GM23248 (cell line): ENCODE measurements at regions not wholly inside any gene's neighbourhood (a gene's known extent, or its start where the extent isn't known, plus 50 kb on each side); places are given as distances from the start of the nearest gene placed in this dataset.

Source experiments
- DNase-seq: peaks from one replicate; pipeline ENCODE4 v3.0.0-alpha.2; 2015
- H2AFZ ChIP-seq: fragments of 200-600 bp; sonication (generic); 2 replicates; pipeline ENCODE4 v1.6.1; 2016; ENCODE audit warnings: antibody characterized with exemption
- H3F3A ChIP-seq: fragments of 200-600 bp; sonication (generic); 2 replicates; pipeline ENCODE4 v1.6.1; 2016; ENCODE audit warnings: mild to moderate bottlenecking, antibody characterized with exemption, mixed run types; ENCODE audit not compliant: insufficient read depth
- H3K27ac ChIP-seq: fragments of 200-600 bp; sonication (generic); 2 replicates; pipeline ENCODE4 v1.5.1; 2016; ENCODE audit warnings: mild to moderate bottlenecking
- H3K27me3 ChIP-seq: fragments of 200-600 bp; sonication (generic); replicated peaks from 2 replicates; pipeline ENCODE4 v1.6.1; 2016; ENCODE audit warnings: mild to moderate bottlenecking; ENCODE audit not compliant: insufficient read depth
- H3K36me3 ChIP-seq: fragments of 200-600 bp; sonication (generic); 2 replicates; pipeline ENCODE4 v1.6.1; 2016; ENCODE audit warnings: low read depth, mild to moderate bottlenecking
- H3K4me1 ChIP-seq: fragments of 200-600 bp; sonication (generic); 2 replicates; pipeline ENCODE4 v1.6.1; 2016; ENCODE audit warnings: mild to moderate bottlenecking; ENCODE audit not compliant: insufficient read depth
- H3K4me2 ChIP-seq: fragments of 200-600 bp; sonication (generic); one replicate; pipeline ENCODE4 v1.6.1; 2016; ENCODE audit warnings: mild to moderate bottlenecking; ENCODE audit not compliant: unreplicated experiment
- H3K4me3 ChIP-seq: fragments of 200-600 bp; sonication (generic); 2 replicates; pipeline ENCODE4 v1.5.1; 2016; ENCODE audit warnings: mild to moderate bottlenecking
- H3K79me2 ChIP-seq: fragments of 200-600 bp; sonication (generic); 2 replicates; pipeline ENCODE4 v1.6.1; 2016; ENCODE audit warnings: mild to moderate bottlenecking; ENCODE audit not compliant: insufficient read depth
- H3K9ac ChIP-seq: fragments of 200-600 bp; sonication (generic); 2 replicates; pipeline ENCODE4 v1.6.1; 2016; ENCODE audit warnings: mild to moderate bottlenecking
- H3K9me2 ChIP-seq: fragments of 200-600 bp; sonication (generic); 2 replicates; pipeline ENCODE4 v1.6.1; 2016; ENCODE audit warnings: mixed run types, mild to moderate bottlenecking, moderate library complexity; ENCODE audit not compliant: insufficient read depth
- H3K9me3 ChIP-seq: fragments of 200-600 bp; sonication (generic); one replicate; pipeline ENCODE4 v1.6.1; 2017; ENCODE audit warnings: low read depth
- H4K20me1 ChIP-seq: fragments of 200-600 bp; sonication (generic); 2 replicates; pipeline ENCODE4 v1.6.0; 2016; ENCODE audit not compliant: insufficient read depth
- EZH2 ChIP-seq: fragments of 200-600 bp; sonication (generic); IDR thresholded peaks from 2 replicates; pipeline ENCODE4 v1.6.1; 2018; ENCODE audit warnings: antibody characterized with exemption, mild to moderate bottlenecking; ENCODE audit not compliant: insufficient read depth, poor library complexity, severe bottlenecking
- EZH2phosphoT487 ChIP-seq: fragments of 200-600 bp; sonication (generic); IDR thresholded peaks from 2 replicates; pipeline ENCODE4 v1.6.1; 2018; ENCODE audit warnings: antibody characterized with exemption, moderate library complexity, mild to moderate bottlenecking, low read depth; ENCODE audit not compliant: insufficient read depth
- WGBS, 2 experiments: methylation state at CpG; one replicate each; pipeline ENCODE4 v1.1.6; 2015 to 2017; ENCODE audit warnings: low lambda C conversion rate in 2 of 2, low coverage in 1 of 2; ENCODE audit errors: missing lambda C conversion rate in 2 of 2; 5-methylcytosine and 5-hydroxymethylcytosine counted together
- in situ Hi-C: fragments of 300-500 bp; cut with MboI; formaldehyde crosslinking; loops from 2 replicates; pipeline ENCODE4 v1.15.0; 2020

DNA sequence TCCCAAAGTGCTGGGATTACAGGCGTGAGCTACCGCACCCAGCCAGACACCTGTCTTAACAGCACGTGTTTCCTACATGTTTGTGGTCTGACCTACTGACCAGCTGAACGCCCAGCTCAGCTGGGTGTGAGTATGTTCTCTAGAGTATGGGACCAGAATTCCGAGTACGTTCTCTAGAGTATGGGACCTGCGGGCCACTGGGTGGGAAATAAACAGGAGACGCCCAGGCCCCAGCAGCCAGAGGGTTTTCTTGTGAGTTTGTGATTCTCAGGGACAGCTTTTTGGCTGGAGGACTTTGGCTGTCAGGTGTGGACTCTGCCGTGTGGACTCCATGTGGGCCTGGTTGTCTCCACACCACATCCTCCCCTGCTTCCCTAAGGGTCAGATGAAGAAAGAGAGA lies 87.3 kb downstream of the CHRD start:
- H3K79me2 ChIP-seq = no peaks in the 10 kb centered on the region
- no peak overlapping the region for H3K9ac ChIP-seq
- H3K4me1 ChIP-seq = peaks cover 20% of the 10 kb centered on the region
- H3K4me3 ChIP-seq = no peak overlapping the region
- no peak overlapping the region for H3K27ac ChIP-seq
- TF ChIP-seq EZH2 (no peak), EZH2phosphoT487 (no peak)
- H4K20me1 ChIP-seq = no peaks in the 10 kb centered on the region
- WGBS, 2 experiments = 93 to 96% methylated on average over 9 of the region's 9 CpGs
- H3K9me2 ChIP-seq = no peaks in the 10 kb centered on the region
- no peak overlapping the region for H2AFZ ChIP-seq
- no peak for DNase-seq
- no peaks in the 10 kb centered on the region for H3K36me3 ChIP-seq
- H3K4me2 ChIP-seq = no peak overlapping the region
- in situ Hi-C loops = no loop called here
- H3K9me3 ChIP-seq = no peaks in the 10 kb centered on the region
- H3F3A ChIP-seq = peaks cover 21% of the 10 kb centered on the region
- H3K27me3 ChIP-seq = peaks cover 15% of the 10 kb centered on the region

DNA sequence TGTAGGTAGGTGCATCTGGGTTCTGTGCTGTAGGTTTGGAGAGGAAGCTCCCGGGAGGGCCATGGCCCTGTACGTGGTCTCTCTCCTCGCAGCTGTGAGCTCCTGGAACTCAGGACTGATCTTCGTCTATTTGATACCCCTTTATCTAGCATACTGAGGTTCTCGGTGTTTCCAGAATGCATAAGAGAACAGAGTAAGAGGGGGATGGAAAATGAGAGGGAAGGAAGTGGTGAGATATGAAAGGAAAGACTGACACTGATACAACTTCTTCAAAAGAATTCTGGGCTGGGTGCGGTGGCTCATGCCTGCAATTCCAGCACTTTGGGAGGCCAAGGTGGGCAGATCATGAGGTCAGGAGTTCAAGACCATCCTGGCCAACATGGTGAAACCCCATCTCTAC lies 90.7 kb downstream of the CHRD start:
- Histone ChIP-seq H3K4me3 (no peak overlapping the region), H3K4me2 (no peak overlapping the region), H3K27ac (no peak overlapping the region), H3F3A (peaks cover 18% of the 10 kb centered on the region), H3K9ac (no peak overlapping the region), H3K79me2 (no peaks in the 10 kb centered on the region), H3K9me3 (no peaks in the 10 kb centered on the region), H2AFZ (no peak overlapping the region), H3K9me2 (no peaks in the 10 kb centered on the region), H3K4me1 (peaks cover 17% of the 10 kb centered on the region), H4K20me1 (no peaks in the 10 kb centered on the region), H3K36me3 (no peaks in the 10 kb centered on the region), H3K27me3 (peaks cover 44% of the 10 kb centered on the region)
- no peak for DNase-seq
- no peak for TF ChIP-seq EZH2
- no peak for TF ChIP-seq EZH2phosphoT487
- whole genome bisulfite sequencing, 2 experiments = 90 to 92% methylated on average over 6 of the region's 6 CpGs
- in situ Hi-C loops = no loop called here

DNA sequence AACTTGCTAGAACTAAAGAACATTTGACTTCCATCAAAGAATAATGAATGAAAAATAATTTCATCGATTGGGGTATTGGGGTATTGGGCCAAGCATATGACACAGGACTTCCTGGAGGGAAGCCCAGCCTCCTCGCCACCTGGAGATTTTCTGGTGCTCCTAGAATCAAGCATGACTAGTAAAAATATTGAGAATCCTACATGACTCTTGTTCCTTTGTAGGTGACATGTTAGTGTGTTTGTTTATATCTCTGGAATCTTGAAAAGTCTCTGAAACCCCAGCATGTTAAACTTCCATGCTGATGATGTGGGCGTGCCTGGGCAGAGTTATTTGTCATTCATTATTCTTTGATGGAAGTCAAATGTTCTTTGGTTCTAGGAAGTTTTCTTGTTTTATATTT lies 90.1 kb upstream of the EPHB3 start:
- no peaks in the 10 kb centered on the region for H3K9me3 ChIP-seq
- H2AFZ ChIP-seq = no peak overlapping the region
- H3K79me2 ChIP-seq = no peaks in the 10 kb centered on the region
- in situ Hi-C loops = no loop called here
- DNase-seq = no peak
- H3K4me3 ChIP-seq = no peak overlapping the region
- H3K36me3 ChIP-seq = no peaks in the 10 kb centered on the region
- peaks cover 8% of the 10 kb centered on the region; the same call in 1 of the 2 replicates for H3K4me1 ChIP-seq
- no peak overlapping the region for H3K27ac ChIP-seq
- H3K9ac ChIP-seq = no peak overlapping the region
- no peak overlapping the region for H3K4me2 ChIP-seq
- peaks cover 10% of the 10 kb centered on the region; the same call in 1 of the 2 replicates for H3F3A ChIP-seq
- no peaks in the 10 kb centered on the region for H4K20me1 ChIP-seq
- WGBS, 2 experiments = 72 to 75% methylated on average over 3 of the region's 3 CpGs
- no peaks in the 10 kb centered on the region for H3K9me2 ChIP-seq
- TF ChIP-seq EZH2 (no peak), EZH2phosphoT487 (no peak)
- H3K27me3 ChIP-seq = peaks cover 53% of the 10 kb centered on the region

DNA sequence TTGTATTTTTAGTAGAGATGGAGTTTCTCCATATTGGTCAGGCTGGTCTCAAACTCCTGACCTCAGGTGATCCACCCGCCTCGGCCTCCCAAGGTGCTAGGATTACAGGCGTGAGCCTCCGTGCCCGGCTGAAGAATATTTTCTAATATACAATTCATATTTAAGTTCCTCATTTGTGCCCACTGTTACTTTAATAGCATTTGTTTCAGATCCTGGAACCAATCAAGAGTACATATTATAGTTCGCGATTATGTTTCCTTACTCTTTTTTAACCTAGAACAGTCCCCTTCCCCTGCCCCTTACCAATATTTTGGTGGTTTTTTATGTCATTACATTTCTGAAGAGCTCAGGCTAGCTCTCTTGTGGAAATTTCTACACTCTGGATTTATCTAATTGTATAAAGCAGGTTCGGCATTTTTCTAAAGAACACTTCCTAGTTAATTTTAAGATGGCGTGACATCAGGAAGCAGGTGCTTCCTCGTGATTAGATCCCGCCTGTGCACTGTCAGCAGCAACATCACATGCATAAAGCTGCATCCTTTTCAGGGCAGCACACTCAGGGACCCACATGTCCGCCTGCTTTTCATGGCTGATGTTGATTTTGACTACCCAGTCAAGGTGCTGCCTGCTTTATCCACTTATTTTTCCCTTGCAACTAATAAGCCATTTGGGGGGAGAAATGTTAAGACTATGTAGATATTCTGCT lies 88.7 kb upstream of the EPHB3 start:
- H3K4me3 ChIP-seq = no peak overlapping the region
- H2AFZ ChIP-seq = no peak overlapping the region
- no peaks in the 10 kb centered on the region for H4K20me1 ChIP-seq
- H3K36me3 ChIP-seq = no peaks in the 10 kb centered on the region
- no peaks in the 10 kb centered on the region for H3K9me2 ChIP-seq
- in situ Hi-C loops = no loop called here
- H3F3A ChIP-seq = no peaks in the 10 kb centered on the region
- no peak for DNase-seq
- H3K9ac ChIP-seq = no peak overlapping the region
- H3K79me2 ChIP-seq = no peaks in the 10 kb centered on the region
- H3K4me1 ChIP-seq = no peaks in the 10 kb centered on the region
- H3K27me3 ChIP-seq = peaks cover 61% of the 10 kb centered on the region
- H3K27ac ChIP-seq = no peak overlapping the region
- WGBS, 2 experiments = 83 to 85% methylated on average over 12 of the region's 12 CpGs
- no peak overlapping the region for H3K4me2 ChIP-seq
- no peak for TF ChIP-seq EZH2phosphoT487
- TF ChIP-seq EZH2 = no peak
- H3K9me3 ChIP-seq = no peaks in the 10 kb centered on the region
